ENCODE measurements at regions not wholly inside any gene's neighbourhood (a gene's known extent, or its start where the extent isn't known, plus 50 kb on each side); places are given as distances from the start of the nearest gene placed in this dataset.

DNA sequence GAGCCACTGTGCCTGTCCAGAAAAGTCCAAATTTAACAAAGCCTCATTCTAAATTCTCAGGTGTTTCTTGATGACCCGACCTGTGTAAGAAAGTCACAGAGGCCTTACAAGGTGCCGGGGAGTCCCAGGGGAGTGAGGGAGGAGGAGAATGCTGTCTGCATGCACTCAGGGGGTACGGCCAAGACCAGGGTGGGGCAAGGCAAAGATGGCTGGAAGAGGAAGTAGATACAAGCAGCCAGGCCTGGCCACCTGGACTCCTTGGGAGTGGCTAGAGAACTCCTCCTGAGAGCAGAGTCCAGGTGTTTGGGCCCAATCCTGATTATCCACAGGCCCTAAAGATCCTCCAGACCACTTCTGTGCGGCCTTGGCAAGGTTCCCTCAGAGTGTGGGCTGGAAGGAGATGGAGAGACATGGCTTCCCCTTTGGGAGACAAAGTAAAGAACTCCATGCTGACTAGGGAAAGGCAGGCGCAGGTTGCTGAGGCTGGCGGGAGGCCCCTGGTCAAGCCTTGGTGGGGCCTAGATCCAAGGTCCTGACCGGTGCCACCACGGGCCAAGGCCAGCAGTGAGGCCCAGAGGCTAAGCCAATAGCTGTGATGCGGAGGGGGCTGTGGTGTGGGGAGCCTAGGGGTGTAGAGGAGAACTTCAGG lies 74.7 kb downstream of the COPS8 start:
- no peak overlapping the region for H3K4me3 ChIP-seq
- H3K4me1 ChIP-seq (replicated peaks): peaks cover 51% of the 10 kb centered on the region
- H3K9me3 ChIP-seq (replicated peaks): peaks cover 5% of the 10 kb centered on the region; the same call in 1 of the 2 replicates
- H3K36me3 ChIP-seq: no peaks in the 10 kb centered on the region; the same call in 1 of the 2 replicates
- no peaks in the 10 kb centered on the region for H3K27me3 ChIP-seq (replicated peaks)
- peak in 1 of 2 experiments; percentile 26 for DNase-seq (ENCODE audit: low read depth in 1 of 2, low spot score in 2 of 2)
- no peak overlapping the region; the same call in 1 of the 2 replicates for H3K27ac ChIP-seq

DNA sequence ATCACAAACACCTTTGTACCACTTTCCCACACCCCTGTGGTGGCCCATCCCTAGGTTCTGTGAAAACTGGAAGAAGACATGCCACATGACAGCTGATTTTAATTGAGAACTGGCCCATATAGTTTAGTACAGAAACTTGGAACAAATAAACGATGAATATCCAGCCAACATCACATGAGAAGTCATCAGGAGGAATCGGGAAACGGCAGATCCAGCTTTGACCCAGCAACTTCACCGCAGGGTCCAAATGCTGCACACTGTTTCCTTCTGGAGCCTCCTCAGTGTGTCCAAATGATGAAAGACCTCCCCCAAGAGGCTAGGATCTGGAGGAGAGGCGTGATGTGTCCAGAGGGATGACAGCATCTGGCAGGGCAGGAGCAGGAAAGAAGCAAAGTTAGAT lies 75.5 kb downstream of the COPS8 start:
- Histone ChIP-seq H3K4me1 (replicated peaks) (peaks cover 43% of the 10 kb centered on the region), H3K27ac (no peak overlapping the region), H3K36me3 (no peaks in the 10 kb centered on the region; the same call in 1 of the 2 replicates), H3K4me3 (no peak overlapping the region), H3K9me3 (replicated peaks) (peaks cover 5% of the 10 kb centered on the region; the same call in 1 of the 2 replicates), H3K27me3 (replicated peaks) (no peaks in the 10 kb centered on the region)
- no peak for DNase-seq (ENCODE audit: low read depth in 1 of 2, low spot score in 2 of 2)

DNA sequence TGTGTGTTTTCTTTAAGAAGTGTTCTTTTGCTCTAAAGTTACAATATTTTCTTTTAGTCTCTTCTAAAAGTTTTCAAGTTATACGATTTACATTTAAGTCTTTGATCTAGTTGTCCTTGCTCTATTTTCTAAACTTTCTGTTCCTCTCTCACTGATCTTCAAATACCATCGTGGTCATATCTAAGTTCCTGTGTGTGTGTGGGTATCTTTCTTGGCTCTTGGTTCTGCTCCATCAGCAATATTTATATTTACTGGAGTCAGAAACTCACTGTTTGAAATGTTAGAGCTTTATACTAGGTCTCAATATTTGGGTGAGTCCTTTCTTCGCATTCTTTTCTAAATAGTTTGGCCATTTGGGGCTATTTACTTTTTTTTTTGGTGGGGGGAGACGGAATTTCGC lies 77.3 kb downstream of the COPS8 start:
- Histone ChIP-seq H3K4me1 (replicated peaks) (peaks cover 25% of the 10 kb centered on the region), H3K36me3 (no peaks in the 10 kb centered on the region; the same call in 1 of the 2 replicates), H3K4me3 (no peak overlapping the region), H3K9me3 (replicated peaks) (peaks cover 5% of the 10 kb centered on the region; the same call in 1 of the 2 replicates), H3K27ac (no peak overlapping the region), H3K27me3 (replicated peaks) (no peaks in the 10 kb centered on the region)
- DNase-seq (ENCODE audit: low read depth in 1 of 2, low spot score in 2 of 2): no peak

DNA sequence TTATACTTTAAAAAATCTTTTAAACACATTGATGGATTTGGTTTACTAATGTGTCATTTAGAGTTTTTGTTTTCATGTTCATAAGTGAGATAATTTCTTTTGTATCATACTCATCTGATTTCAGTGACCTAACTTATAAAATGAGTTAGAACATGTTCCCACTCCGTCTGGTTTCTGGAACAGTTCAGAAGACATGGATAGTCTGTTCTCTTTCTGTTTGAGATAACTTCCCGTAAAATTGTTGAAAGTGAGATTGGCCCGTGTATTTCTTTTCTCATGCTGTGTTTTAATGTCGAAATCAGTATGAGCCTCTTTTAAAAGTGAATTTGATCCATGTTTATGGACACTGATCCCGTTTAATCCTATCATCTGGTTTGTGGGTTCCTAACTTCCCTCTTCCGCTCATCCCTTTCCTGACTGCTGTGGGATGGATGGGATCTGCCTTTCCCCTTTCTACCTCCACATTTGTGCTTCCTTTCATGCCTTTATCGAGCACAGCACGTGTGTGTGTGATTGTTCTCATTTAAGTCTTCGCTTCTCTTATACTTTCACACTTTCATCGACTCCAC lies 78.9 kb downstream of the COPS8 start:
- H3K9me3 ChIP-seq (replicated peaks): no peaks in the 10 kb centered on the region
- H3K27ac ChIP-seq: no peak overlapping the region
- no peaks in the 10 kb centered on the region for H3K27me3 ChIP-seq (replicated peaks)
- no peak overlapping the region for H3K4me3 ChIP-seq
- no peaks in the 10 kb centered on the region for H3K36me3 ChIP-seq
- DNase-seq (ENCODE audit: low read depth in 1 of 2, low spot score in 2 of 2): no peak
- H3K4me1 ChIP-seq (replicated peaks): peaks cover 9% of the 10 kb centered on the region

DNA sequence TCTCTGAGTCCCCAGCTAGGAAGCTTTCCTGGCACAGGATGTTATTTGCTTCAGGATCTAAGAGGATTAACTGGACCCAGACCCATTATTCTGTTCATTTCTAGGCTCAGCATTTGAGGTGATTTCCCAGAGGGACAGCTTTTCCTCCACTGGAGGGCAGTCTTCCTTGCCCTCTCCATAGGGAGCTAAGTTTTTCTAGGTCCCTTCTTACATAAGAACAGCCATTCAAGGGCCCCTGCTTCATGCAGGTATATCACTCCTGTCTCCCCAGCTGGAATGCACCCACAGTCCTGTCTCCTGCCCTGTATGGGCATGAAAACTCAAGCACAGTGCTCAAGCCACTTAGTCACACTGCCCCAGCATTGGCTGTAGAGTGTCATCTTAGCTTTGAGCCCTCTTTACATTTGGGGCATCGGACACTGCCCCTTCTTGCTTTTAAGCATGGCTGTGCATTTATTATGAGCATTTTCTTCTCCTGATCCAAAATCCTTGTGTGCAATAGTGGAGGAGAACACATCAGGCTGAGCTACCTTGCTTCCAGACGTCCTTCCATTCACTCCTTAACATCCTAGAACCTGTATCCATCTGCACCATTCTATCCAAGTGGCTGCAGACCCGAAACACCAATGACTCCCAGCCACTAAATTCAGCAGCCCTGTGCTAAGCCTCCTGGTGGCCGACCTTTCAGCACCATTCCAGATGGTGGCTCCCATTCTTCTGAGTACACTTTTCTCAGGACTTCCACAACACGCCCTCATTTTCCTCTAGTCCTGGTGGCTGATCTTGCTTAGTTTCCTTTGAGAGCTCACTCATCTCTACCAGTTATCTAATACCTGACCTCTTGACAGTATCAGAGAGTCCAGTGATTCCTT lies 80.0 kb downstream of the COPS8 start:
- peak in 1 of 2 experiments; percentile 32 for DNase-seq (ENCODE audit: low read depth in 1 of 2, low spot score in 2 of 2)
- Histone ChIP-seq H3K27me3 (replicated peaks) (no peaks in the 10 kb centered on the region), H3K36me3 (no peaks in the 10 kb centered on the region), H3K4me1 (replicated peaks) (peaks cover 2% of the 10 kb centered on the region), H3K27ac (no peak overlapping the region), H3K9me3 (replicated peaks) (no peaks in the 10 kb centered on the region), H3K4me3 (no peak overlapping the region)

DNA sequence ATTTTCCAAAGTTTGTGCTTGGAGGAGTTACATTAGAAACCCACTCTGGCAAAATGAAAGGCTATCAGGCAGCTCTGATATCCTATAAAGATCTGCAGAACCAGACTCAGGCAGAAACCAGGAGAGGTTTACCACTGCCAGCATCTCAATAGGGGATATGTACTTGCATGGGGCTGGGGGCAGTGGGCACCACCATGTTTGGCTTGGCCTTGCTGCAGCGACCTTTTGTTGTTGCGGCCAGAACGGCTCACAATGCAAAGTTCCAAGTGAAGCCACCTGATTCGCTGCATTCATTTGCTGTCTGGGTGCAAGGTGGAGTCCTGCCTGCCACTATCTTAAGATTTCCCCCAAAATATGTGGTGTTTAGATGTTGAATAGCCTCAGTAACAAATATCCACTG lies 81.3 kb downstream of the COPS8 start:
- Histone ChIP-seq H3K36me3 (no peaks in the 10 kb centered on the region), H3K27me3 (replicated peaks) (no peaks in the 10 kb centered on the region), H3K27ac (no peak overlapping the region), H3K4me1 (replicated peaks) (peaks cover 14% of the 10 kb centered on the region), H3K4me3 (no peak overlapping the region), H3K9me3 (replicated peaks) (no peaks in the 10 kb centered on the region)
- DNase-seq (ENCODE audit: low read depth in 1 of 2, low spot score in 2 of 2): no peak

DNA sequence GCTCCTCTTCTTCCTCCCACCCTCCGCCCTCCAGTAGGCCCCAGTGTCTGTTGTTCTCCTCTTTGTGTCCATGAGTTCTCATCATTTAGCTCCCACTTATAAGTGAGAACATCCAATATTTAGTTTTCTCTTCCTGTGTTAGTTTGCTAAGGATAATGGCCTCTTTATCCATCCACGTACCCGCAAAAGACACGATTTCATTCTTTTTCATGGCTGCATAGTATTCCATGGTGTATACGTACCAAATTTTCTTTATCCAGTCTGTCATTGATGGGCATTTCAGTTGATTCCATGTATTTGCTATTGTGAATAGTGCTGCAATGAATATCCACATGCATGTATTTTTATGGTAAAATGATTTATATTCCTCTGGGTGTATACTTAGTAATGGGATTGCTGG lies 82.2 kb downstream of the COPS8 start:
- no peak for DNase-seq (ENCODE audit: low read depth in 1 of 2, low spot score in 2 of 2)
- no peak overlapping the region for H3K27ac ChIP-seq
- no peaks in the 10 kb centered on the region for H3K9me3 ChIP-seq (replicated peaks)
- H3K27me3 ChIP-seq (replicated peaks): no peaks in the 10 kb centered on the region
- H3K4me3 ChIP-seq: no peak overlapping the region
- peaks cover 23% of the 10 kb centered on the region for H3K4me1 ChIP-seq (replicated peaks)
- H3K36me3 ChIP-seq: no peaks in the 10 kb centered on the region

DNA sequence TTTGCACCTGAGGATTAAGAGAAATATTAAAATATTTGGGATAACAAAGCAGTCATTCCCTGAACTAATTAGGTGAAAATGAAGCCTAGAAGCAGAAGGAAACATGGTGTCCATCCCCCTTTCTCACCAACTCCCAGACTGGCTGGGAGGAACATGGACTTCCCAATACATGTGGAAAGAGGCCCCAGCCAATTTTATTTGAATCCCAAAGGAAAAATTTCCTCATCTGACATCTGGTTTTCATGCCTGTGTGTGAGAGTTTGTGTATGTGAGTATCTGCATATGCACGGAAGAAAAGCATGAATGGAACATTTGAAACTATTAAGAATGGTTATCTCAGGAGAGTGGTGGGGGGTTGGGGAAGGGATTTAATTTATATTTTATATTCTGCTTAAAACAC lies 84.3 kb downstream of the COPS8 start:
- Histone ChIP-seq H3K27ac (no peak overlapping the region), H3K4me3 (no peak overlapping the region), H3K9me3 (replicated peaks) (peaks cover 4% of the 10 kb centered on the region), H3K36me3 (no peaks in the 10 kb centered on the region), H3K27me3 (replicated peaks) (no peaks in the 10 kb centered on the region), H3K4me1 (replicated peaks) (peaks cover 24% of the 10 kb centered on the region)
- no peak for DNase-seq (ENCODE audit: low read depth in 1 of 2, low spot score in 2 of 2)

DNA sequence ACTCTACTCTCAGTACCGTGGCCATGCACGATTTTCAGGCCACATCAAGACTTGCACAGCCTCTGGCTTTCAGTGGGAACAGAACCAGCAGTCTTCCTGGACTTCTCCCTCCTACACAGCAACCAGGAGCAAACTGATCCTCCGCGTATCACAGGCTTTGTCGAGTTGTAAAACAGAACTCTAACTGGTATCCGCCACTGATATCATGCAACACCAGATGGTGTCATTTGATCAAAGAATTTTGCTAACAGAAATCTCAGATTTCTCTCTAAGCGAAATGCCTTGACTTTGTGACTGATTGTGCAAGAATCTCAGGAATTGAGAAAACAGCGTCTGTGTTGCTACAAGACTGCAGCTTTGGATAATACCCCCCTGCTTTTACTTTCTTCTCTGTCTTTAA lies 85.7 kb downstream of the COPS8 start:
- H3K27me3 ChIP-seq (replicated peaks): no peaks in the 10 kb centered on the region
- DNase-seq (ENCODE audit: low read depth in 1 of 2, low spot score in 2 of 2): peak; percentile 62 to 86
- H3K4me1 ChIP-seq (replicated peaks): peaks cover 27% of the 10 kb centered on the region
- no peak overlapping the region for H3K4me3 ChIP-seq
- H3K36me3 ChIP-seq: no peaks in the 10 kb centered on the region
- H3K9me3 ChIP-seq (replicated peaks): peaks cover 4% of the 10 kb centered on the region
- H3K27ac ChIP-seq: peak overlapping the region; percentile 91

DNA sequence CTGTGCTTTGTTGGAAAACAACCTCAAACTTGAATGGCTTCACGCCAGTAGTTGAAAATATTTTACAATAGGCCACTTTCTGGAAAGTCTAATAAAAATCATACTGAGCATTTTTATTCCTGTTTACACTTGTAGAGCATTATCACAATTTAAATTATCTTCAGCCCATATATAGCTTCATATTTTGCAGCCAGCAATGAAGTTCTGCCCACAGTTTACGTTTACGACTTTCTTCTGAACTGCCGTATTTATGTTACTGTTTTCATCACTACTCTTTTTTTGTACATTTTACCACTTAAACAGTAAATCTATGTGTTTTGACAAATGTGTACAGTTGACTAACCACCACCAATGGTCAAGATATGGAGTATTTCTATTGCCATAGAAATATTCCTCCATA lies 86.2 kb downstream of the COPS8 start:
- H3K36me3 ChIP-seq: no peaks in the 10 kb centered on the region
- DNase-seq (ENCODE audit: low read depth in 1 of 2, low spot score in 2 of 2): no peak
- H3K9me3 ChIP-seq (replicated peaks): peaks cover 4% of the 10 kb centered on the region
- peaks cover 28% of the 10 kb centered on the region for H3K4me1 ChIP-seq (replicated peaks)
- H3K27me3 ChIP-seq (replicated peaks): no peaks in the 10 kb centered on the region
- H3K4me3 ChIP-seq: no peak overlapping the region
- peak overlapping the region; percentile 91 for H3K27ac ChIP-seq

DNA sequence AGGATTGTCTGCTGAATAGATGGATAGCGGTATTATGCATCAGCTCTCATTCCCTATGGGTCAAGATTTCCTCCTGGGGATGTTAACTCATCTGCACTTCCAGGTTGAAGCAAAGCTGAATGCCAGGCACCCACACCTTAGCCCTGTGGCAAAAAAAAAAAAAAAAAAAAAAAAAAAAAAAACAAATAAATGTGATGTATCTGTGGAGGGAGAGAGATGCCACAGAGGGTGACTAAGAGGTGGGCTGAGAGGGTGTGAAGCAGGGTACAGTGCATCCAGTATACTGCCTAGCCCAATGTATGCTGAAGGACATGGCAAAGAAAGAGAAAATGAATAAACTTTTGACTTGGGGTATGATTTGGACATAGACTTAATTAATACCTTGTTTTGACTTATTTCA lies 91.4 kb downstream of the COPS8 start:
- no peak for DNase-seq (ENCODE audit: low read depth in 1 of 2, low spot score in 2 of 2)
- no peaks in the 10 kb centered on the region for H3K36me3 ChIP-seq
- H3K4me1 ChIP-seq (replicated peaks): peaks cover 52% of the 10 kb centered on the region
- no peak overlapping the region for H3K4me3 ChIP-seq
- H3K27ac ChIP-seq: peak overlapping the region; percentile 62
- no peaks in the 10 kb centered on the region for H3K27me3 ChIP-seq (replicated peaks)
- H3K9me3 ChIP-seq (replicated peaks): peaks cover 4% of the 10 kb centered on the region

DNA sequence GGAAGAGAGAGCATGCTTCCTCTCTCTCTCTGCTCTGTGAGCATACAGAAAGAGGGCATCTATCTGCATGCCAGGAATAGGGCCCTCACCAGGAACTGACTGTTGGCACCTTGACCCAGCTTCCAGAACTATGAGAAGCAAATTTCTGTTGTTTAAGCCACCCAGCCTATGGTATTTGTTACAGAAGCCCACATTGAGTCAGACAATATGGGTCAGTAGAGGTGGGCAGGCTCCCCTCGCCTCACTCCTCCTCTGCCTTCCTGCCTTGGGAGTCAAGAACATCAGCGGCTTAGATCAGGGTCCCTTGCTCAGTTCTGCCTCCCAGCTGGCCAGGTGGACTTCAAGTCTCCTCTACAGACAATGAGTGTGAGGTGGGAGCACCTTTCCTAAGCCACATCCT lies 92.3 kb downstream of the COPS8 start:
- peak overlapping the region; percentile 62 for H3K27ac ChIP-seq

DNA sequence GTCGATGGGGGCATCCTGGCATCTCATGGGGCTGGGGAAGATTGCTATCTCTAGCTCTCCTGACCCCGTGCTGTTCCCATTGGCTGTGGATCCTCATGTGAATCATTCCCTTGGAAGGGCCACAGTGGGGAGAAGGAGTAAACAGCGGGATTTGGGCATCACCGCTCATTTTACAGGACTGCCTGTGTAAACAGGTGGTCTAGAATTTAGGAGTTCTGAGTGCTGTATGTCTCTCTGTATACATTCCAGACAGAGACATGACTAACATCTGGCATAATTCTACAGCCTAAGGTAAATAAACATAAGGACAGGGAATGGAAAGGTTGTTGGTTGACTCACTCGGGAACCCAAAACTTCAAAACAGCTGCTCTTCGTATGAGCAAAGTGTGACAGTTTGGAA lies 92.7 kb downstream of the COPS8 start:
- Histone ChIP-seq H3K4me3 (no peak overlapping the region), H3K9me3 (replicated peaks) (peaks cover 4% of the 10 kb centered on the region), H3K36me3 (no peaks in the 10 kb centered on the region), H3K27me3 (replicated peaks) (no peaks in the 10 kb centered on the region), H3K27ac (peak overlapping the region; percentile 62), H3K4me1 (replicated peaks) (peaks cover 54% of the 10 kb centered on the region)
- peak; percentile 93 to 96 for DNase-seq (ENCODE audit: low read depth in 1 of 2, low spot score in 2 of 2)

More for the DNA sequence above, 92.3 kb downstream of the COPS8 start:
- Histone ChIP-seq H3K9me3 (replicated peaks) (peaks cover 4% of the 10 kb centered on the region), H3K4me3 (no peak overlapping the region), H3K27me3 (replicated peaks) (no peaks in the 10 kb centered on the region), H3K4me1 (replicated peaks) (peaks cover 51% of the 10 kb centered on the region), H3K36me3 (no peaks in the 10 kb centered on the region)
- no peak for DNase-seq (ENCODE audit: low read depth in 1 of 2, low spot score in 2 of 2)

DNA sequence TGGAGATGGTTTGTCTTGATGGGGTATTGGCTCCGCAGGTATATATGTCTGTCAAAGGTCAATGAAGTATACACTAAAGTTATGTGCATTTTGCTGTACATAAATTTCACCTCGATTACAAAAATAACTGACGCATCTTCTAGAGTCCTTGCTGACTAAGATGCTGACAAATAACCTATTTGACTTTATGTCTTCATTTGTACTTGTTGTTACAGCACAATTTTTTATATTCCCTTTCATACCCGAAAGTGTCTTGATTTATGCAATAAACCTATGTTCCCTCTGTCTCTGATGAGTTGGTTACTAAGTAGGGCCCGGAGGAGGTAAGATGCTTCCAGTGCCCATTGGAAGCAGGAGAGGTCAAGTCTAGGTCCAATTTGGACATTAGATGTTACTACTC lies 93.5 kb downstream of the COPS8 start:
- no peak for DNase-seq (ENCODE audit: low read depth in 1 of 2, low spot score in 2 of 2)
- Histone ChIP-seq H3K4me1 (replicated peaks) (peaks cover 61% of the 10 kb centered on the region), H3K9me3 (replicated peaks) (no peaks in the 10 kb centered on the region), H3K4me3 (no peak overlapping the region), H3K36me3 (no peaks in the 10 kb centered on the region), H3K27ac (peak overlapping the region; percentile 36), H3K27me3 (replicated peaks) (no peaks in the 10 kb centered on the region)

Measured in SJSA1 (cell line).